ENCODE measurements at regions not wholly inside any gene's neighbourhood (a gene's known extent, or its start where the extent isn't known, plus 50 kb on each side); places are given as distances from the start of the nearest gene placed in this dataset.

GRCh38 chr10:121088524-121088923, 237.4 kb downstream of the WDR11 start:
- no peak overlapping the region for H3K9ac ChIP-seq (ENCODE audit: low read depth in 1 of 3, low read length in 3 of 3)
- peaks cover 0 to 4% (median 0%) of the 10 kb centered on the region in 3 donors for H3K9me3 ChIP-seq (ENCODE audit: control insufficient read depth in 3 of 3, low read length in 3 of 3)
- no peak overlapping the region for H3K27ac ChIP-seq (ENCODE audit: low read depth, low read length)
- H3K4me1 ChIP-seq (ENCODE audit: control insufficient read depth in 3 of 3, insufficient read depth in 3 of 3, low read length in 3 of 3), result no peaks in the 10 kb centered on the region
- H3K27me3 ChIP-seq (ENCODE audit: control insufficient read depth in 3 of 3, insufficient read depth in 3 of 3, low read length in 3 of 3), result peaks cover 0 to 15% (median 4%) of the 10 kb centered on the region in 3 donors
- no peaks in the 10 kb centered on the region for H3K36me3 ChIP-seq (ENCODE audit: control insufficient read depth in 3 of 3, insufficient read depth in 3 of 3, low read length in 3 of 3)
- no peak overlapping the region for H3K4me3 ChIP-seq (ENCODE audit: low read length in 3 of 3)

DNA sequence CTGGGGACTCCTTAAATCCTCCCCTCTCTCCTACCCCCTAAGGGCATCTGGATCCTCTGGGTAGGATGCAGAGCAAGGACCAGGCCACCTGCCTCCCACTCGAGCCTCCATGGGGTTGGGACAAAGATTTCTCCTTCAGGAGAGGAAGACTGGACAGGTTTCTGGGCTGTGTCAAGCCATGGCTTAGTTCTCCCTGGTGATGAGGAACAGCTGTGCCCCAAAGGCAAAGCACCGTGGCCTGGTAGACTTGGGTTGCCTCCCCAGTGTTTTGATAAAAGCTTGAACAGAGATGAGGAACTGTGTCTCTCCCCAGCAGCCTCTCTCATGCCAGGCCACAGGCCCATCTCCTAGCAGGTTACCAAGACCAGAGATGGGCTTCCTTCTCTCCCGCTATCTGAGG, 238.3 kb downstream of the WDR11 start:
- Histone ChIP-seq H3K4me3 (ENCODE audit: low read length in 3 of 3) (no peak overlapping the region), H3K4me1 (ENCODE audit: control insufficient read depth in 3 of 3, insufficient read depth in 3 of 3, low read length in 3 of 3) (no peaks in the 10 kb centered on the region), H3K36me3 (ENCODE audit: control insufficient read depth in 3 of 3, insufficient read depth in 3 of 3, low read length in 3 of 3) (no peaks in the 10 kb centered on the region), H3K9ac (ENCODE audit: low read depth in 1 of 3, low read length in 3 of 3) (no peak overlapping the region), H3K27me3 (ENCODE audit: control insufficient read depth in 3 of 3, insufficient read depth in 3 of 3, low read length in 3 of 3) (peaks cover 0 to 9% (median 2%) of the 10 kb centered on the region in 3 donors), H3K9me3 (ENCODE audit: control insufficient read depth in 3 of 3, low read length in 3 of 3) (peaks cover 0 to 4% (median 0%) of the 10 kb centered on the region in 3 donors), H3K27ac (ENCODE audit: low read depth, low read length) (no peak overlapping the region)

DNA sequence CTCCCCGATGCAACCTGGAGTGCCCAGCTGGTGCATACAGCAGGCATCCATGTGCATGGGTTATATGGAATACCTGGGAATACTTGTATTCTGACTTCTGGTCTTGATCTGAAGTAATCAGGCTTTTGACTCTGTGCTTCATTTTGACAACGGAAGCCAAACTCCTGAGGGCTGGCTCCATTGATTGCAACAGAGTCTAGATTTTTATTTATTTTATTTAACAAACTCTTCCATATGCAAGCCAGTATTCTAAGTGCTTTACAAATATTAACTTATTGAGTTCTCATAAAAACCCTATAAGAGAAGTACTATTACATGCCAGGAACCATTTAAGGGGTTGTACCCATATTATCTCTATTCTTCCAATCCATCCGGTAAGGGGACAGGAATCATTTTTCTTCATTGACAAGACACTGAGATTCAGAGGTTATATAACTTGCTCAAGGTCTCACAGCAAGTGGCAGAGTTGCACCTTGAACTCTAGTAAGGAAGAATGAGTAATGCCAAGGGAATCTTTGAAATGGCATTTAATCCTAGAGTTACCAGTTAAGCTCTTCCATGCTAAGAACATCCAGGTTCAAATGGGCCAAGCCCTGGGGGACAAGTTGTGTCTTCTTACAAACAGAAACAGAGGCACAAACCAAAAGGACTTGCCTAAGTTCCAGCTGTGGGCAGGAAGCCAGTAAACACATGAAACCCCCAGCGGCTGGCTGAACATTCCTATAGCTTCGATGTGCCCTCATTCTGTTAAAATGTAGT, 241.0 kb downstream of the WDR11 start:
- Histone ChIP-seq H3K9ac (ENCODE audit: low read depth in 1 of 3, low read length in 3 of 3) (no peak overlapping the region), H3K9me3 (ENCODE audit: control insufficient read depth in 3 of 3, low read length in 3 of 3) (peaks cover 0 to 4% (median 0%) of the 10 kb centered on the region in 3 donors), H3K4me1 (ENCODE audit: control insufficient read depth in 3 of 3, insufficient read depth in 3 of 3, low read length in 3 of 3) (no peaks in the 10 kb centered on the region), H3K36me3 (ENCODE audit: control insufficient read depth in 3 of 3, insufficient read depth in 3 of 3, low read length in 3 of 3) (no peaks in the 10 kb centered on the region), H3K27me3 (ENCODE audit: control insufficient read depth in 3 of 3, insufficient read depth in 3 of 3, low read length in 3 of 3) (no peaks in the 10 kb centered on the region), H3K27ac (ENCODE audit: low read depth, low read length) (no peak overlapping the region), H3K4me3 (ENCODE audit: low read length in 3 of 3) (no peak overlapping the region)

DNA sequence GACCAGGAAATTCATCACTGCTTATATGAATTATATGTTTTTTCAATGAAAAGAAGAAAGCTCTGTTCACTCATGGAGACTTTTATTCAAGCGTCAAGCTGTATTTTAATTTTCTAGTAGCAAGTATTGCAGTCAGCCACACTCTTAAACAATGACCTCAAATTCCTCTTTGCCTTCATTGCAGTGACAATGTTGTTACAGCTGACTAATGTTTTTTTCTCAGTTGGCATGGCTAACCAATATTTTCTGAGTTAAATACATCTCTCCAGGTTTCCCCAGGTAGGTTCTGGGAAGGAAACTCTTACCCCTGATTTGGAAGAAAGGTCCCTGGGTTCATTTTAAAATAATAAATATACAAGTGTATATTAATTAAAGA, 241.5 kb downstream of the WDR11 start:
- Histone ChIP-seq H3K4me1 (ENCODE audit: control insufficient read depth in 3 of 3, insufficient read depth in 3 of 3, low read length in 3 of 3) (no peaks in the 10 kb centered on the region), H3K9ac (ENCODE audit: low read depth in 1 of 3, low read length in 3 of 3) (no peak overlapping the region), H3K36me3 (ENCODE audit: control insufficient read depth in 3 of 3, insufficient read depth in 3 of 3, low read length in 3 of 3) (no peaks in the 10 kb centered on the region), H3K27ac (ENCODE audit: low read depth, low read length) (no peak overlapping the region), H3K4me3 (ENCODE audit: low read length in 3 of 3) (no peak overlapping the region), H3K9me3 (ENCODE audit: control insufficient read depth in 3 of 3, low read length in 3 of 3) (peaks cover 0 to 4% (median 0%) of the 10 kb centered on the region in 3 donors), H3K27me3 (ENCODE audit: control insufficient read depth in 3 of 3, insufficient read depth in 3 of 3, low read length in 3 of 3) (no peaks in the 10 kb centered on the region)

DNA sequence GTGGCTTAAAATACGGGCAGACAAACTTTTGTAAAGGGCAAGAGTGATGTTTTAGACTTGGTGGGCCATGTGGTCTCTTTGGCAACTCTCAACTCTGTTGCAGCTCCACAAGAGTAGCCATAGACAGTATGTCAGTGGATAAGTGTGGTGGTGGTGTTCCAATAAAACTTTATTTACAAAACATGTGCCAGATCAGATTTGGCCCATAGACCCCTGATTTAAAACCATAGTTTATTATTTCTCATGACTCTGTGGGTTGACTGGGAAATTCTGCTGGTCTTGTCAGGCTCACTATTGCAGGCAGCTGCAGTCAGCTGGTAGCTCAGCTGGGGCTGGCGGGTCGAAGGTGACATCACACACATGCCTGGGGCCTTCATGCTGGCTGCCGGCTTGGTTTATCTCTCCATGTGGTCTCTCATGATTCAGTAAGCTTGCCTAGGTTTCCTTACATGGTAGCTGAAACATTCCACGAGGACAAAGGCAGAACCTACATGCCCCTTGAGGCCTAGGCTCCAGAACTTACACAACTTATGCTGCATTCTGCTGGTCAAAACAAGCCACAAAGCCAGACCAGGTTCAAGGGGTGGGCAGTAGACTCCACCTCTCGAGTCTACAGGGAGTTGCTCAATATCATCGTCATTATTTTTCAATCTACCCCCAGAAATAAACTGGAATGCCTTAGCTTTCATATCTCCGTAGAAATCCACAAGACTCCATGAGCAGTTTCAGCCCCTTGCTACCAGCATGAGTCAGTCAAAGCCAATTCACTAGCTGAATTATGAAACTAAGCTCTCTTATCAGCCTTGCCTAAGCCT, 245.7 kb downstream of the WDR11 start:
- H3K27ac ChIP-seq (ENCODE audit: low read depth, low read length), result no peak overlapping the region
- no peaks in the 10 kb centered on the region for H3K36me3 ChIP-seq (ENCODE audit: control insufficient read depth in 3 of 3, insufficient read depth in 3 of 3, low read length in 3 of 3)
- no peaks in the 10 kb centered on the region for H3K4me1 ChIP-seq (ENCODE audit: control insufficient read depth in 3 of 3, insufficient read depth in 3 of 3, low read length in 3 of 3)
- H3K9me3 ChIP-seq (ENCODE audit: control insufficient read depth in 3 of 3, low read length in 3 of 3), result peaks cover 0 to under 1% (median 0%) of the 10 kb centered on the region in 3 donors
- H3K9ac ChIP-seq (ENCODE audit: low read depth in 1 of 3, low read length in 3 of 3), result no peak overlapping the region
- no peak overlapping the region for H3K4me3 ChIP-seq (ENCODE audit: low read length in 3 of 3)
- H3K27me3 ChIP-seq (ENCODE audit: control insufficient read depth in 3 of 3, insufficient read depth in 3 of 3, low read length in 3 of 3), result no peaks in the 10 kb centered on the region

DNA sequence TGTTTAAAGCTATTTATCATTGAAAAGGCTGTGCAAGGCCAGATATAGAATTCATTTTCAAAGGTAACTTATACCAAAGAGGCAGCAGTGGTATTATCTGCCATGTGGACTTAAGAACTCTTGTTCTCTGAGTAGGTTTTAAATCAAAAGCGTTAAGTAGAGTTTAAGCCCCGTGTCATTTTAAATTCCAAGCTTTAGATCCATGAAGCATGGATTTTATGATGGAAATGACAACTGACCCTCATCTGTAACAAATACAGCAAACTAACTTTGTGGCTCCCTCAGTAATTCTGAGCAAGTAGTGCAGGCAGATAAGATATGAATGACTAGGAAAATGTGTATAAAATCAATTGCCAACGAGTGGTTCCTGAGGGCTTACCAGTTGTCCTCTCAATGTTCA, 247.0 kb downstream of the WDR11 start:
- no peak overlapping the region for H3K4me3 ChIP-seq (ENCODE audit: low read length in 3 of 3)
- H3K27ac ChIP-seq (ENCODE audit: low read depth, low read length), result no peak overlapping the region
- H3K9ac ChIP-seq (ENCODE audit: low read depth in 1 of 3, low read length in 3 of 3), result no peak overlapping the region
- H3K9me3 ChIP-seq (ENCODE audit: control insufficient read depth in 3 of 3, low read length in 3 of 3), result no peaks in the 10 kb centered on the region
- H3K36me3 ChIP-seq (ENCODE audit: control insufficient read depth in 3 of 3, insufficient read depth in 3 of 3, low read length in 3 of 3), result no peaks in the 10 kb centered on the region
- H3K27me3 ChIP-seq (ENCODE audit: control insufficient read depth in 3 of 3, insufficient read depth in 3 of 3, low read length in 3 of 3), result no peaks in the 10 kb centered on the region
- no peaks in the 10 kb centered on the region for H3K4me1 ChIP-seq (ENCODE audit: control insufficient read depth in 3 of 3, insufficient read depth in 3 of 3, low read length in 3 of 3)

DNA sequence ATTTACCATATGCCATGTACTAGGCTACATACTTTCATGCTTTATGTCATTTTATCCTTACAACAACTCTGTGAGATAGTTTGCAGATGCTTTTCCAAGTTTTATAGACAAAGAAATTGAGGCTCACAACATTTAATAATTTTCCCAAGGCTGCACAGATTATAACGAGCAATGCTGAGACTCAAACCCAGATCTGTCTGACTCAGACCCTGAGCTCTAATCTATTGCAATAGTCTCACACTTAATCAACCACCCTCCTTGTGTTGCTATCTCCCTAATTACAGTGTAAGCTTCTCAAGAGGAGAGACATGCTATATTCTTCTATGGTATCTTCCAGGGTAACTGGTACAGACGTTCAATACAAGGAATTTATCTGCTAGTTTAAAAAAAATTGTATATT, 247.6 kb downstream of the WDR11 start:
- Histone ChIP-seq H3K36me3 (ENCODE audit: control insufficient read depth in 3 of 3, insufficient read depth in 3 of 3, low read length in 3 of 3) (no peaks in the 10 kb centered on the region), H3K27me3 (ENCODE audit: control insufficient read depth in 3 of 3, insufficient read depth in 3 of 3, low read length in 3 of 3) (no peaks in the 10 kb centered on the region), H3K4me1 (ENCODE audit: control insufficient read depth in 3 of 3, insufficient read depth in 3 of 3, low read length in 3 of 3) (no peaks in the 10 kb centered on the region), H3K27ac (ENCODE audit: low read depth, low read length) (no peak overlapping the region), H3K9ac (ENCODE audit: low read depth in 1 of 3, low read length in 3 of 3) (no peak overlapping the region), H3K9me3 (ENCODE audit: control insufficient read depth in 3 of 3, low read length in 3 of 3) (no peaks in the 10 kb centered on the region), H3K4me3 (ENCODE audit: low read length in 3 of 3) (no peak overlapping the region)

DNA sequence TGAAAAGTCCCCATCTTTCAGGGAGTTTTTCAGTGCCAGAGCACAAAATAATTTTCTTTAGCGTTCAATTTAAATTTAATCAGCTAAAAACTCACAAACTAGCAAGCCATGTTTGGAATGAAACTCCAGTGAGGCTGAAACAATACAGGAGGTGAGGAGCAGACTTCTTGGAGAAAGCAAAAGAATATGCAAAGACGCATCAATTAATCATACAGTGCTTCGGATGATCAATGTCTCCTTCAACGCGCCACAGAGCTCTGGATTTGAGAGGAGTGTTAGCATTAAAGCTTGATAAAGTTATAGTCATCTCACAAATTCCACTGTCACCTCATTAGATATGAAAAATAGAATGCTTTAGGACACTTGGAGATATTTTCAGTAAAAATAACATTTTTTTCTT, 248.0 kb downstream of the WDR11 start:
- Histone ChIP-seq H3K27ac (ENCODE audit: low read depth, low read length) (no peak overlapping the region), H3K9me3 (ENCODE audit: control insufficient read depth in 3 of 3, low read length in 3 of 3) (no peaks in the 10 kb centered on the region), H3K4me3 (ENCODE audit: low read length in 3 of 3) (no peak overlapping the region), H3K36me3 (ENCODE audit: control insufficient read depth in 3 of 3, insufficient read depth in 3 of 3, low read length in 3 of 3) (no peaks in the 10 kb centered on the region), H3K9ac (ENCODE audit: low read depth in 1 of 3, low read length in 3 of 3) (no peak overlapping the region), H3K4me1 (ENCODE audit: control insufficient read depth in 3 of 3, insufficient read depth in 3 of 3, low read length in 3 of 3) (no peaks in the 10 kb centered on the region), H3K27me3 (ENCODE audit: control insufficient read depth in 3 of 3, insufficient read depth in 3 of 3, low read length in 3 of 3) (no peaks in the 10 kb centered on the region)

GRCh38 chr10:121099592-121099991, 248.4 kb downstream of the WDR11 start:
- Histone ChIP-seq H3K4me3 (ENCODE audit: low read length in 3 of 3) (no peak overlapping the region), H3K27me3 (ENCODE audit: control insufficient read depth in 3 of 3, insufficient read depth in 3 of 3, low read length in 3 of 3) (no peaks in the 10 kb centered on the region), H3K36me3 (ENCODE audit: control insufficient read depth in 3 of 3, insufficient read depth in 3 of 3, low read length in 3 of 3) (no peaks in the 10 kb centered on the region), H3K9ac (ENCODE audit: low read depth in 1 of 3, low read length in 3 of 3) (no peak overlapping the region), H3K9me3 (ENCODE audit: control insufficient read depth in 3 of 3, low read length in 3 of 3) (no peaks in the 10 kb centered on the region), H3K4me1 (ENCODE audit: control insufficient read depth in 3 of 3, insufficient read depth in 3 of 3, low read length in 3 of 3) (no peaks in the 10 kb centered on the region), H3K27ac (ENCODE audit: low read depth, low read length) (no peak overlapping the region)

- H3K4me1 ChIP-seq (ENCODE audit: control insufficient read depth in 3 of 3, insufficient read depth in 3 of 3, low read length in 3 of 3), result no peaks in the 10 kb centered on the region
- no peaks in the 10 kb centered on the region for H3K36me3 ChIP-seq (ENCODE audit: control insufficient read depth in 3 of 3, insufficient read depth in 3 of 3, low read length in 3 of 3)
- no peaks in the 10 kb centered on the region for H3K9me3 ChIP-seq (ENCODE audit: control insufficient read depth in 3 of 3, low read length in 3 of 3)
- no peaks in the 10 kb centered on the region for H3K27me3 ChIP-seq (ENCODE audit: control insufficient read depth in 3 of 3, insufficient read depth in 3 of 3, low read length in 3 of 3)
- no peak overlapping the region for H3K4me3 ChIP-seq (ENCODE audit: low read length in 3 of 3)
- no peak overlapping the region for H3K9ac ChIP-seq (ENCODE audit: low read depth in 1 of 3, low read length in 3 of 3)
- H3K27ac ChIP-seq (ENCODE audit: low read depth, low read length), result no peak overlapping the region
Measured at GRCh38 chr10:121101561-121101960, 250.4 kb downstream of the WDR11 start.

Data from skeletal muscle tissue (tissue), 3 donors.